ENCODE measurements at regions not wholly inside any gene's neighbourhood (a gene's known extent, or its start where the extent isn't known, plus 50 kb on each side); places are given as distances from the start of the nearest gene placed in this dataset.

- no peak for TF ChIP-seq POLR2A (IDR thresholded peaks at IDR 0.05; ENCODE audit: low read depth, low read length)
- TF ChIP-seq TAF1 (IDR thresholded peaks at IDR 0.05; ENCODE audit: borderline replicate concordance, low read depth, low read length) = no peak
These were observed 141.0 kb upstream of the COL1A2 start for GRCh38 chr7:94253686-94254085.
